ENCODE measurements at regions not wholly inside any gene's neighbourhood (a gene's known extent, or its start where the extent isn't known, plus 50 kb on each side); places are given as distances from the start of the nearest gene placed in this dataset.

DNA sequence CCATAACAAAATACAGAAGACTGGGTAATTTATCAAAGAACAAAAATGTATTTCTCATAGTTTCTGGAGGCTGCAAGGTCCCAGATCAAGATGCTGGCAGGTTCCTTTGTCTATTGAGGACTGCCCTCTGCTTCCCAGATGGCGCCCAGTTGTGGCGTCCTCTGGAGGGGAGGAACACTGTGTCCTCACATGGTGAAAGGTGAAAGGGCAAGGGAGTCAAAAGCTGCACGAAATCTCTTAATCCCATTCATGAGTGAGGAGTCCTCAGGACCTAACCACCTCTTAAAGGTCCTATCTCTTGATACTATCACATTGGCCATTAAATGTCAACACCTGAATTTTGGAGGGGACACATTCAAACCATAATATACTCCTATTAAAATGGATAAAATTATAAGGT is 79.3 kb upstream of the IRF2BP2 start:
- TF ChIP-seq, protein P1, sequence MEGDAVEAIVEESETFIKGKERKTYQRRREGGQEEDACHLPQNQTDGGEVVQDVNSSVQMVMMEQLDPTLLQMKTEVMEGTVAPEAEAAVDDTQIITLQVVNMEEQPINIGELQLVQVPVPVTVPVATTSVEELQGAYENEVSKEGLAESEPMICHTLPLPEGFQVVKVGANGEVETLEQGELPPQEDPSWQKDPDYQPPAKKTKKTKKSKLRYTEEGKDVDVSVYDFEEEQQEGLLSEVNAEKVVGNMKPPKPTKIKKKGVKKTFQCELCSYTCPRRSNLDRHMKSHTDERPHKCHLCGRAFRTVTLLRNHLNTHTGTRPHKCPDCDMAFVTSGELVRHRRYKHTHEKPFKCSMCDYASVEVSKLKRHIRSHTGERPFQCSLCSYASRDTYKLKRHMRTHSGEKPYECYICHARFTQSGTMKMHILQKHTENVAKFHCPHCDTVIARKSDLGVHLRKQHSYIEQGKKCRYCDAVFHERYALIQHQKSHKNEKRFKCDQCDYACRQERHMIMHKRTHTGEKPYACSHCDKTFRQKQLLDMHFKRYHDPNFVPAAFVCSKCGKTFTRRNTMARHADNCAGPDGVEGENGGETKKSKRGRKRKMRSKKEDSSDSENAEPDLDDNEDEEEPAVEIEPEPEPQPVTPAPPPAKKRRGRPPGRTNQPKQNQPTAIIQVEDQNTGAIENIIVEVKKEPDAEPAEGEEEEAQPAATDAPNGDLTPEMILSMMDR (conservative IDR thresholded peaks at IDR 0.05; ENCODE audit: low read length): no peak
- TF ChIP-seq EZH2phosphoT487 (IDR thresholded peaks at IDR 0.05; ENCODE audit: borderline replicate concordance, low read depth, low read length): no peak

Data from OCI-LY7 (cell line).